SHP77 treated with DMSO at 0.1 percent for 48 hours (cell line): ENCODE measurements at regions not wholly inside any gene's neighbourhood (a gene's known extent, or its start where the extent isn't known, plus 50 kb on each side); places are given as distances from the start of the nearest gene placed in this dataset.
"Not testable (repeated sequence)": the region's sequence is repeated elsewhere in the genome, so short reads cannot be mapped to it uniquely, and the experiment has no call there.

Experiments
- DNase-seq: peaks from one replicate; lab custom pipeline; 2025; lab: John Stamatoyannopoulos, UW

DNA sequence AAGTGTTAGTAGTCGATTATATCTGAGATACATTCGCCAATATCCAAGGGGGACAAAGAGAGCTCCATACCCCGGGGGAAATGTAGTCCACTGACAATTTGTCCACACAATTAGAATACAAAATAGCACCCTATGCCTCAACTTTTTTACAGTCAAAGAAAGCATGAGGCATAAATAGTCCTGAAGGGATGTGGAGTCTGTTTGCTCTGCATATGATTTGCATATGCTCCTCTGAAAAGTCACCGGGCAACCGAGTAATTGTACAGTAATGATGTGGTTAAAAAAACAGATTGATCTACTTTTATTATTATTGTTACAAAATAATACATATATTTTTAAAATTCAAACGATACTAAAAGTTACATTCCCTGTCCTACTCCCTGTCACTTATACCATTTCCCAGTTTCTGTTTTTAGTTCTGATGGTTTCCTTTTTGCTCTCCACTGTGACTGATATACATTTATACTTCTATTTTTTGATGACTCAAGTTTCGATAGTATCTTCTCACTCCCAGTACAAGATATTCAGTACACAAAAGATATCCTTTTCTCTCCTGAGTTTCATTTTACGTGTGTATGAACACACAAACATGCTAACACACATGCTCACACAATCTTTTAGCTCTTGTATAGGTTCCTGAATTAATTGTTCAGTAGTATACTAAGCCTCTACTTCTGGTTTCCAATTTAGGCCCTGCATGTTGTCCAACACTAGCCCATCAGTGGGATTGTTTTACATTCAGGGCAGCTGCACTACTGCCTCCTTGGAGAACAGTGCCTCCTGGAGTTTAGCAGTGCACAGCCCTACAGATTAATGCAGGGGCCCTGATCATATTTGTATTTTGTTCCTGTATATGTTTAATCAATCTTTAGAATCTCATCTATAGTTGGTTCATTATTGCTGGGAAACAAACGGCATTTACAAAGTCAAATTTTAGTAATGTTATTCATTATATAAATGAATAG lies 130.9 kb downstream of the TES start:
- no peak for DNase-seq

DNA sequence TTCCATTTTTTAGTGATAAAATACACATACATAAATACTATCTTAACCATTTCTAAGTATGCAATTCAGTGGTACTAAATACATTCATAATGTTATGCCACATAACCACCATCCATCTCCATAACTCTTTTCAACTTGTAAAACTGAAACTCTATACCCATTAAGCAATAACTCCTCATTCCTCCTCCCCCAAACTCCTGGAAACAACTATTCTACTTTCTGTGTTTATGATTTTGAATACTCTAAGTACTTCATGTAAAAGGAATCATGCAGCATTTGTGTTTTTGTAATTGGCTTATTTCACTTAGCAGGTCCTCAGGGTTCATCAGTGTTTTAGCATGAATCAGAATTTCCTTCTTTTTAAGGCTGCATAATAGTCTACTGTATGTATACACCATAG lies 131.8 kb downstream of the TES start:
- no peak for DNase-seq

DNA sequence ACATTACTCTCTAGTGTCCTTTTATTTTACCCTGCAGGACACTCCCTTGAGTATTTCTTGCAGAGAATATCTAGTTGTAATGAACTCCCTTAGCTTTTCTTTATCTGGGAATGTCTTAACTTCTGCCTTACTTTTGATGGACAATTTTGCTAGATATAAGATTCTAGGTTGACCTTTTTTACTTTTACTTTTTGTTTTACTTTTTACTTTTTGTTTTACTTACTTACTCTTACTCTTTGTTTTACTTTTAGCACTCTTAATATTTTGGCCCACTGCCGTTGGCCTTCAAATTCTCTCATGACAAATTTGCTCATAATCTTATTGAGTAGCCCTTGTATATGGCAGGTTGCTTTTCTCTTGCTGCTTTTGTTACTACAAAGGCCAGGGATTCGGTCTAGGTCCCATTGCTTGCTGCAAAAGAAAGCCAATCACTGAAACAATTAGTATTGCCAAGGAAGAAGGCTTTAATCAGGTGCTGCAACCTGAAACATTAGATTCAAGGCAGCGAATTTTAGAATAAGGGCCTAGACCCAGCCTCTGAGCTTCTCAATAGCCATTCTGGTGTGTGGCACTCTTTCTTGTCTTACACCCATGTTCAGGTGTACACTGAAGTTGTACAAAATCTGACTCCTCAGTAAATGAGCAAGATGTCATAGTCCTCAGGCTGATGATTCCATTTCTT lies 137.0 kb downstream of the TES start:
- DNase-seq: no peak

DNA sequence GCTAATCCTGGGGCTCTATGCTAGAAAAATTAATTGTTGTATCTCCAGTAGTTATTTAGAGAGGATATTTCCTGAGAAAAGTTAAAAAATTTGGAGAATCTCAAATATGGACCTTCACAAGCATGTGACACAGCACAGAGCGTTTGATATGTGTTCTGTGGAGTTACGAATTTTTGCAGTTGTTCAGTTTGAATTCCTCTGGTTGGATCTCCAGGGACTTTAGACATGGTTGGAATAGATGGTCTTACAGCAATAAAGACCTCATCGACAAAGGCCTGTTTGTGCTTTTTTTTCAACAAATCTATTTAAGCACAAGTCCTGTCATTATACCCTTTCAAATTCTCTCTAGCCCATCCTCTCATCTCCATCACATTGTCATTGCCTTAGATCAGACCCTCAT lies 138.0 kb downstream of the TES start:
- no peak for DNase-seq

DNA sequence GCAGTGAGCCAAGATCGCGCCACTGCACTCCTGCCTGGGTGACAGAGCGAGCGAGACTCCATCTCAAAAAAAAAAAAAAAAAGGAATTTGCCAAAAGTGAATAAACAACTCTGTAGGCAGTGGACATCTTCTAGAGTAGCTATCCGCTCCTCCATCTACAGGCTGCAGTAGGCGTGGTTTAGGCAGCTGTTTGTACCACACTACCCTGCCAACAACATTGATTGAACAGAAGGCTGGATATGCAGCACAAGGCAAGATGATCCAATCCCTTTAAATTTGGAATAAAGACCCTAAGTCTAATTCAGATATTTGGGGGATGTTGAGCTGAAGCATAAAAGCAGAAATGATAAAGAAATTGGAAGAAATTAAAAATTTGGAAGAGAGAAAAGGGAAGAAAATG lies 141.6 kb downstream of the TES start:
- no peak for DNase-seq

DNA sequence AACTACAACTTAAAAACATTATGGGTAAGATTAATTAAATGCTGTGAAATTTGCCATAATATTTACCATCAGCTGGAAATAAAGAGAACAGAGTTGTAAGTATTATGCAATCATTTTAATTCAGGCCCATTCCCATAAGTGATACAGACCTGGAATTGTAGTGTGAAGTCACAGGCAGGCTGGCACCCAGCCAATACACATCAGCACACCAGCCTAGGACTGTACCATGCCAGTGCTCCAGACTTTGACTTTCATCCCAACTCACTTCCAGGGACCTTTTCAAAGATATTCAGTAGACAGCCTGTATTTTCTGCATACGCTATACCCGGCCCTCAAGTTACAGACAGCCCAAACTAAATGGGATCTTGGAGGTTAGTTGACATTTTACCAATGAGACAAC lies 143.3 kb downstream of the TES start:
- no peak for DNase-seq

DNA sequence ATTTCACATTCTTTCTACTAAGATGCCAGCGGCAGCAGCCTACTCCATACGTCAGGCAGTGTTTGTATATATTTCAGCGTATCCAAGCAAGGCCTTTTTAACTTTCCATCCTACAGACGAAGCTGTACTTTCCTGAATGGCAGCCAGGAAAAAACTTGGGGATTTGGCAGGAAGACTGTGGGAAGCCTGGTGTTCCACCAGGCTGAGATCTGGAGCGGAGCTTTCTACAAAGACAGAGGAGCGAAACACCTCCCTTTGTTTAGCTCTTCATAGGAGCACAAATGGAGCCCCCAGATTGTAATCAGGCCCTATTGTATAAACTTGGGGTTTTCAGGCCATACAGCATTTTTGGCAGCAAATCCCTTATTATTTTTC lies 143.8 kb downstream of the TES start:
- DNase-seq: no peak

DNA sequence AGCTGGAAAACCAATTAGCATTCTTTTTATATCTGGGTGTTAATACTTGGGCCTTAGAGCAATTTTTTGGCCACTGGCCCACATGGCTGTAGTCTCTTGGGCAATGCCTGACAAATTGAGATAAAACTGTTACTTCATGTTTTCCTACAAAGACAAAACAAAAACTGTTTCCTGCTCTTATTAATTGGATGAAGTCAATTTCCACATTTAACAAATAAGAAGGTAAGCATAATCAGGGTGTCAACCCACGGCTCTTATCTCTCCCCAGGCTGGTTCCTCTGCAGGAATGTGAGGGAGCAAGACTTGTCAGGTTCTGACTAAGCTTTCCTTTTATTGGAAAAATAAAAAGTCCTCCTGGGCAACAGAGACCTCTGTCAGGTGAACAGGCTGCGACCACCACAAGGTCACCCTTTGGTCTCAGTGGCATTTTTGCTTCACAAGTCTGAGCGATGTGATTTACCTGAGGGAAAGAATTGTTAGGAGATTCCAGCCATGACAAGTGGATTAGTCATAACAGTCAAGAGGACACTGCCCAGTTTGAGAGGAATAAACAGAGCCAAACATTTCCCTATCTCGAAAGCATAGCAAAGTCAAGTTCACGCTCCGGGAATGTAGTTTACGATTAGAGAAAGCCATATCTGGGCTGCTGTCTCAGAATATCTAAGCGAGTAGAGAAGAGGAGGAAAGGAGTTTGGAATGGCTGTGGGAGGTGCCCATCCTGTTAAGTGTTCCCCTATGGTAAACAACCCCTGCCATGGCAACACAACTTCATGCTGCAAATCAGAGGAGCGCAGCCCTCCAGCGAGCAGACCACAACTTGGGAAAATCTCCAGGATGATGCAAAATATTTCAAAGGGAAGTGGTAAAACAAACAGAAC lies 144.4 kb downstream of the TES start:
- no peak for DNase-seq

DNA sequence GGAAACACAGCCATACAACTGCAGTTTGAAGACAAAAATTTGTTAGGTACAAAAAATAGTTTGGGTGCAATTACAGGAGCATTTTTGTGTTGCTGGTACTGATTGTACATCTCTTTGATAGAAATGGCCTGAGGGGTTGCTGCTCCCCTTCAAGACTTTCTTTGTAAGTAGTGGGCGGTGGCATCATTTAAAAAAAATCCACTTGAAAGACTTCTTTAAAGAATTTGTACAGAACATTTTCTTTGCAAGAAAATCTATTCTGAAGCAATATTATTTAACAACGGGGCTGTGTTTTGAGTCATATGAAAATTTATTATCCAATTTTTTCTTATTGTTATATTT lies 144.1 kb upstream of the CAV2 start:
- no peak for DNase-seq

DNA sequence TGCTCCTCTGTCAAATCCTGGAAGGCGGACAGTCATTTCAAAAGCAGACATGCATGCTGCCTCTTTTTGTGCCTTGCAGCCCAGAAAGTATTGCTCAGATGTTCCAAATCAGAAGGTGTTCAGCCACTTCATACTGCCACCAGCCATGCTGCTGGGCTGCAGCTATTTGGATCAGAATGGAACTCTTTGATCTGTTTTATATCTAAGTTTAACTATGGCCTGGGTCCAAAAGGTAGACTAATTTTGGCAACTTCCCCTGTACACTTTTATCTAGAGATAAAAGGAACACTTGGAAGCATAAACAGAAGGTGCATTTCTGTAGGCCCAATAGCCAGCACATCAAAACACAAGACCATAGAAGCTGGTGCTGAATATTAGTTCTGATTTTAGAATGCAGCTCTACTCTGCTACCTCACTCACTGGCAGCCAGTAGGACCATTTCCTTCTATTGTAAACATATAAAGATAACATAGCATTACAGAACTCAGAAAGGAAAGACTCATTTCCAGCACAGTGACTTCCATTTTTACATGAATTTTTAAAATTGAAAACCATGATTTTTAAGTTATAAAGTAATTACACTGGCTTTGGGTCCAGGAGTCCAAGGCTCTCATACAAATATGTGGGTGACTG lies 143.1 kb upstream of the CAV2 start:
- no peak for DNase-seq

DNA sequence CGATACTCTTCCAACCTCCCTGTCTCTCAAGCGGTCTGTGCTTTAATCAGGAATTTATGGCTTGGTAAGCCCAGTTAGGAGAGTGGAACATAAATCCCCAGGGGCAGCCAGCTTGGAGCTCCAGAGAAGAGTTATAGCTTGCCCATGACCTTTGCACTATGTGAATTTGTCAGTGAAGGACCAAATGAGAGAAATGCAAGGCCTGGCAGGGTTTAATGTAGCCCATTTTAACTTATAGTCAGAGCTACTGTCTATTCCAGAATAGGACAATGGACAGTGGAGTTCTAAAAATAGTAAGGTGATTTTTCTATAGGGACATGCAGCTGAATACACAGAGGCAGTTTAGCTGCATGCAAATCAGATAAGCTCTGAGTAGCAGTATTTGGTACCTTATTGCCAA lies 142.6 kb upstream of the CAV2 start:
- DNase-seq: peak; percentile 13

DNA sequence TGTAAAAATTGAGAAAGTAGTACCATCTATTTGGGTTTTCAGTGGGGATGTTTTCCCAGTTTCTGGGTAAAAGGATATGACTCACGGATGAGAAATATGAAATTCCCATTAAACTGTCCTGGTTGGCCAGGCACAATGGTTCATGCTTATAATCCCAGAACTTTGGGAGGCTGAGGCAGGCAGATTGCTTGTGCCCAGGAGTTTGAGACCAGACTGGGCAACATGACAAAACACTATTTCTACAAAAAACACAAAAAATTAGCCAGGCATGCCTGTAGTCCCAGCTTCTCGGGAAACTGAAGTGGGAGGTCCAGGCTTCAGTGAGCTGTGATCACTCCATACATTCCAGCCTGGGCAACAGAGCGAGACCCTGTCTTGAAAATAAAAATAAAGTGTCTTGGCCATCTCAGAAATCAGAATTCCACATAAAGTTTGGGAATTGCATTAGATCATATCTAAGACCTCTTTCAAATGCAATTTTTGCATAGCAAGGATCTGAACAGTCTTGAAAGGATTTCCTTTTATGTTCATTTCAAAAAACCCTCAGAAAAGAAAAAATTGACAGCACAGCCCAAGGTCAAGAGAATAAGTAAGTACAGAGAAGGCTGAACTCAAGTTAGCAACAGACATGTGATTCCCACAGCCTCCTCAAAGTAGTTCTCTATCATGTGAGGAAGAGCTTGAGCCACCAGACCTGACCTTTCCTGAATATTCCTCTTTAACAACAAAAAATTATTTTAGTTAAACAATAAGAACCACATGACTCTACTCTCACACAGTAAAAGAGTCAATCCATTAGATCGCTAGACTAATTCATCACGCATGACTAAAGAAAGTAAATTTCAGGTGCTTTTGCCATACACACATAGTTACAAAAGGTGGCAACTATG lies 141.5 kb upstream of the CAV2 start:
- no peak for DNase-seq

DNA sequence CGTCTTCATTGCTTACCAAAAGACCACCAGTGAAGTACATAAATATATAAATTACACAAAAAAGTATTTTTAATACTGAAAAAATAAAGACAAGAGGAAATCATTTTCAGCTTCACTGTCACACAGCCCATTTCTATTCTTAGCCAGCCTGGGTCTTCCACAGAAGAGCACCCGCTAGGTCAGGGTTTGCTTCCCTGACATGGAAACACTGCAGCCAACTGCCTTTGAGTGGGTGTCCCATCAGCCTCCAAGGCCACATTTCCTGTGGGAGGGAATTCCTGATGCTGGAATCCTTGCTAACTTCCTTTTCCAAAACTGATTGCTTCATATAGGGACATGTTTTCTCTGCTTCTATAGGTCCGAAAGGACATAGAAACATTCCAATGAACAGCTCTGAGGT lies 137.8 kb upstream of the CAV2 start:
- no peak for DNase-seq

DNA sequence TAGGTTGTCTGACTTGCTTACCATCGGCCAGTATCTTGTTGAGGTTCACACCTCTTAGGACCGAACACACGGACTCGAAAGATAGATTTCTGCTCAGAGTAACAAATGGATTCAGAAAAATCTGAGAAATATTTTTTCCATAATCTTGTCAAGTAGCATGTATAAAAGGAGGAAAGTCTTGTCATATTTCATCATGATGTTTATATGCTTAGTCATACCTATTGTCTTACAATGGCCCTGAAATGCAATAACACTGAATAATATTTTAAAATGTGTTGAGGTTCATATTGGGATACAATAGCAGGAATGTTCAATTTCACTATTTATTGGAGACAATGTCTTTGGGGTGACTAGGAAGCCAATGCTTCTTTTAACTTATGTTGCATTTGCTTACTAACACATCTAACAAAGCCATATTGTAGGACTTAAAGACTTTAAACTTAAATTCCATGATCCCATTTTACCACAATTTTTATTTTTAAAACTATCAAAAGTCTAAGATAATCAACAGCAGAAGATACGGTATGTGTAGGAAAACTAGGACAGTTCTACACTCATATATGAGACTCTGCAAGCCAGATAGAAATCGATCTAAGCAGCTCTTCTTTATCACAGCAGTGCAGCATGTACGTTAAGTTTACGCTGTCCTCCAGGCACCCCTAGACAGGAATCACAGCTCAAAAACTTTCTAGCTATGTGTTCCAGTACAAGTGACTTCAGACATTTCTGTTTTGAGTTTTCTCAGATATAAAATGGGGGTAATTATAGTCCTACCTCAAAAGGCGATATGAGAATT lies 135.7 kb upstream of the CAV2 start:
- no peak for DNase-seq

DNA sequence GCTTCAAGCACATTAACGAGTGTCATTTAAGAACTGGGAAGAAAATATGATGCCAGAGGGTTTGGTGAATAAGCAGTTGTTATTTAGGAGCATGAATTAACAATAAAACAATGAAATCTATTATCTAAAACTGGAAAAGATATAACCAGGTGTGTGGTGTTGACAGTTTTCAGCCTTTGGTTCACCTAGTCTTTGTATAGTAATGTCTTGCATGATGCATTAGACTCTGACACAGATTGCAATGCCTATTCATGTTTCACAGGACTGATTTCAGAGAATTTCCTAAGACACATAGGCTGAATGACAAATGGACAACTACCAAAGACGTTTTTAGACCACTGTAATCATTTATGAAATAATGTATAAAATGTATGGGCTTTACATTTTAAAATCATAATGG lies 135.1 kb upstream of the CAV2 start:
- no peak for DNase-seq

DNA sequence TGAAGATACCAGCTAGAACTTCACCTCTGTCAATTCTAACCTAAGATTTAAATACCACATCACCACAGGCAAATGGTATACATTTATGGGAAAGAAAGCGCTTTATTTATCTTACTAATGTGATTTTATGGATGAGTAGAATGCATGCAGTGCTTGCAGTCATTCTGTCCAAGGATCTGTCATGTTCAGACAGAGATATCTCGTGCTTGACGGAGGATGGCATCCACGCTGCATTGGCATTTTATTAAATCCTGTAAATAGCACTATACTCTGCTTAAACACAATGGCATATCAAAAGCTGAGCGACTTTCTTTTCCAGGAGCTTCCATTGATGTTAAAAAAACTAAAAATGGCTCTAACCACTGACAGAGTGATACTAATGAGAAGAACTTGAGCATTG lies 133.7 kb upstream of the CAV2 start:
- DNase-seq: no peak

DNA sequence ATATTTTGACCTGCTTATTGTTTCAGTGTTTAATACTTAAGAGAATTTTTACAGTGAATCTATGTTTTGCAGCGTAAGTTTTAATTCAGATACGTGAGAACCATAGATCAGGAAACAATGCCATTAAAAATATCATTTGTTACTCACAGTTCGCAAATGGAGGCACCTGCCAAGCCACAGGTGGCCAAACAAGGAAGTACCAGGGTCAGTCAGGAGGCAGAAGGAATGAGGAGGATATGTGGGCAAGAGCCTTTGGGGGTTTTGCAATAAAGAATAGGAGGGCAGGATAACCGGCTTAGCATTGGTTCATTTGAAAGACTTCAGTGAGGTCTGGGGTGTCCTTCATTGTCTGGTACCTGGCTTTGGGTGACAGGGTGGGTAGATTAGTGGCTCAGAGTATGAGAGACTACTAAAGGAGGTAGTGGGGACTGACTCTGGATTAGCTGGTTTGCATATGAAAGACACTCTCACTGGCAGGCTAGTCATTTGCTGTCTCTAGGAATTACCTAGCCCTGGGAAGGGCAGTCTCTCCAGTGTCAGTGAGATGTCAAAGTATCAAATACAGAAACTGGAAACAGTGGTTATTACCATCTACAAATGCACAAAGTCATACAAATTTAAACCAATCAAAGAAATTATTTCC lies 132.2 kb upstream of the CAV2 start:
- DNase-seq: no peak

DNA sequence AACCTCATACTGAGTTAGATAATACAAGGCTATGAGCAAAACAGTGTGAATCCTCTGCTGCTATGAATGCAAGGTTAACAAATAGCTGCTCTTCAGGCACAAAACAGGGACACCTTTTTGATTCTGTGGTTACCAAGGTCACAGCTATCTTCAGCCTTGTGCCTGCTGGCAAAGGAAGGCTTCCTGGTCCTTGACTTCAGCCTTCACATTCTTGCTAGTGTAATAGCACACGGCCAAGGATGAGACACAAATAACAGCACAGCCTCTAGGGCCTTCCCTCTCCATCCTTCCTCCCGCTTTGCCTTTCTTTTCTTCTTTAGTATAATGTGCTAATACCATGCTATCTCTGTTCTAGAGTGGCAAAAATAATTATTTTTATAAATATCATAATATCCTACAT lies 130.6 kb upstream of the CAV2 start:
- DNase-seq: no peak

DNA sequence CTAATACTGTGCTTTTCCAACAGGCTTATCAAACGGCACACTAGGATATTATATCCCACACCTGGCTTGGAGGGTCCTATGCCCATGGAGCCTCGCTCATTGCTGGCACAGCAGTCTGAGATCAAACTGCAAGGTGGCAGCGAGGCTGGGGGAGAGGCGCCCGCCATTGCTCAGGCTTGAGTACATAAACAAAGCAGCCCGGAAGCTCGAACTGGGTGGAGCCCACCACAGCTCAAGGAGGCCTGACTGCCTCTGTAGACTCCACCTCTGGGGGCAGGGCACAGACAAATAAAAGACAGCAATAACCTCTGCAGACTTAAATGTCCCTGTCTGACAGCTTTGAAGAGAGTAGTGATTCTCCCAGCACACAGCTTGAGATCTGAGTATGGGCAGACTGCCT lies 128.0 kb upstream of the CAV2 start:
- not testable (repeated sequence) for DNase-seq

DNA sequence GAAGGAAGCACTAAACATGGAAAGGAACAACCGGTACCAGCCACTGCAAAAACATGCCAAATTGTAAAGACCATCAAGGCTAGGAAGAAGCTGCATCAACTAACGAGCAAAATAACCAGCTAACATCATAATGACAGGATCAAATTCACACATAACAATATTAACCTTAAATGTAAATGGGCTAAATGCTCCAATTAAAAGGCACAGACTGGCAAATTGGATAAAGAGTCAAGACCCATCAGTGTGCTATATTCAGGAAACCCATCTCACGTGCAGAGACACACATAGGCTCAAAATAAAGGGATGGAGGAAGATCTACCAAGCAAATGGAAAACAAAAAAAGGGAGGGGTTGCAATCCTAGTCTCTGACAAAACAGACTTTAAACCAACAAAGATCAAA lies 126.3 kb upstream of the CAV2 start:
- DNase-seq: not testable (repeated sequence)
